Jurkat, Clone E6-1 (cell line): ENCODE measurements at regions not wholly inside any gene's neighbourhood (a gene's known extent, or its start where the extent isn't known, plus 50 kb on each side); places are given as distances from the start of the nearest gene placed in this dataset.

Source experiments
- DNase-seq: peaks from one replicate; pipeline ENCODE4 v3.0.0-alpha.2; 2011; ENCODE audit warnings: low read depth, low spot score
- H3K4me3 ChIP-seq: 2 replicates; pipeline ENCODE4 v1.5.1; 2011; ENCODE audit warnings: mild to moderate bottlenecking, low read length, control low read depth, moderate library complexity

DNA sequence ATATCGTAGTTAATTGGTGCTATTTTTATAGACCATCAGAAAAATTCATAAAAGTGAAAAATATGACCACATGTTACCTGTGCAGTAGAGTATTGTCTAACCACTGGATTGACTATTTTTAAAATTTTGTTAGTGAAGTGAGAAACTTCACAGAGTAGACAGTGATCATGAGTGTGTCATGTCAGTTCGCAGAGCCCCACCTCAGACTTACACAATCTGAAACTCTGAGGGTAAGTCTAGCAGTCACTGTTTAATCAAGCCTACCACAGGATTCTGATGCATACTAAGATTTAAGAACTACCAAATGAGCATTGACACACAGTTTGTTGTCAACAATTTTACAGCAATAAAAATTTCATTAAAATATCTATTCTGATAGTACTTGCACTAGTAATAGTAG is 552.9 kb upstream of the SUCLG2 start:
- no peak for DNase-seq

DNA sequence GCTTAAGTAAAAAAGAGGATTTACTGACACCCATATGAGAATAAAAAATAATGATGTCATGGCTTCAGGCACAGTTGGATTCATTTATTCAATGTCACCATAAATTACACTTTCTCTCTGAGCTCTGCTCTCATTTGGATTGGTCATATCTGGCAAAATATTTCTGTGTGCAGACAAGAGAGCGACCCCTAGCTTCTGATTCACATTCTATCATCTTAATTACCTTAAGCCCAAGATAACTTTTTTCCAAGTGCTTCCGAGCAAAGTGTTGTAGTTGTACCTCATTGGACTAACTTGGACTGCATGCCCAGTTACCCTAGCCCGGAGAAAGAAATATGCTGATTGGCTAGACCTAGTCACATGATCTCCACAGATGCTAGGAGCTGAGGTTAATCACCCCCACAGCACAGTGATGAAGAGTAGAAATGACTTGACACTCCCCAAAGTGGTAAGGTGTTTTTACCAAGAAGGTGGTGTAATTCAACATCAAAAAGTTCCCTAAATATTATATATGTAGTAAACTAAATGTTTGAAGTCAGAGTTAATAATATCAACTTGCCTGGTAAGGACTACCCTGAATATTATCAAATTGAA is 552.2 kb upstream of the SUCLG2 start:
- DNase-seq = peak; percentile 3

More for the DNA sequence above, 552.9 kb upstream of the SUCLG2 start:
- H3K4me3 ChIP-seq = no peak overlapping the region

DNA sequence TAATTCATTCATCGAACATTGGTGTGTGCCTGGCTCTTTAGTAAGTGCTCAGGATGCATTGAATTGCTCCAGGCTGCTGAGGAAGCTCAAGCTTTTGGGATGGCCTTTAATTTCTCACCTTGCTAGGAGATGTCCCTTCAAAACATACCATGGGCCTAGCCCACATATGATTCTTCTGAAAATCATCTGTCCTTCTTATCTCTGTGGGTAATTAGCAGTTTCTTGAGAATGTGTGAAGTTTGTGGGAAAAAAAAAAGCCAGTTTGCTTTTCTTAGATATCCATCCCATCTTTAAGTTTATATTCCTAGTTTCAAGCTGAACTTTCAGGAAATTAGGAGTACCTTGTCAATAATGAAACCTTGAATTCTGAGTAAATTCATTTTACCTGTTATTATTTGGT is 532.3 kb upstream of the SUCLG2 start:
- no peak for DNase-seq
- H3K4me3 ChIP-seq = no peak overlapping the region

More for the DNA sequence above, 552.2 kb upstream of the SUCLG2 start:
- H3K4me3 ChIP-seq = no peak overlapping the region

DNA sequence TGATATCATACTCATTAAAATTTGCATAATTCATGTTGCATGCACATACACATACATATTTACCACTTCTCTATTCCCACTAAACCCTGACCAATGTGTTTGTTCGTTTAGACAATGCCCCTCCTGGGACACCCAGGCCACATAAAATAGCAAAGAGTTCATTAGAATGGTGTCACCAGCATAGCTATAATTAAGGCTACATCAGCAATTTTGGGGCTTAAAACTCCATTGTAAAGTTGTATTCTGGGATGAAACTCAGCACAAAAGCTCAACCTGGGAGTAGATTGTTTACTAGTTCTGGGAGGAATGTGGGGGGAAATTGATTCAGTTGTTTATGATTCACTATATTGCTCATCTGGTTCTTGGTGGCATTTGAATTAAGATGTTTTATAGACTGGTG is 522.2 kb upstream of the SUCLG2 start:
- no peak overlapping the region for H3K4me3 ChIP-seq
- no peak for DNase-seq

DNA sequence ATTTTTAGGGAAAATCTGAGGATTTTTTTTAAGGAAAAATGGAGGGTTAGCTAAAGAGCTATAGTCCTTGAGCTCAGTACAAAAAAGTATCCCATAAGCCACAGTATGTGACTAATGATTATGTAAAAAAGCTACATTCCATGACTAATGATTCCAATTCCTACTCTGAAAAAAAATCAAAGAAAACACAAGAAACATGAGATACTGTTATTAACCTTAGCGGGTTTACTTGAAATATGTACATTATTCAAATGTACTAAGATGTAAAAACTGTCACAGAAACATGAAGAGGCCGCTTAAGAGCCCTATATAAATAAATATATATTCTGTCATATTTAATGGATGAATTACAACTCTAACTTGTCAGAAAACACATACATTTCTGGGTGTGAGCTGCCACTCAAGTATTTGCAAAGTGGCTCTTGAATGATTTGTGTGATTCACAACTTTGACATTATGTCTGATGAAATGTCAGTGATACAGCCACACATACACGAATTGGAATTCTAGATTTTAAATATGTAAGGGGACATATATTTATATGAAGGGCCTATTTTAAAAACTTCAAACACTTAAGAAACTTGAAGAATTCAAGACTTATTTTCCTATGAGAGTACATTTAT is 518.7 kb upstream of the SUCLG2 start:
- DNase-seq = no peak
- H3K4me3 ChIP-seq = no peak overlapping the region

DNA sequence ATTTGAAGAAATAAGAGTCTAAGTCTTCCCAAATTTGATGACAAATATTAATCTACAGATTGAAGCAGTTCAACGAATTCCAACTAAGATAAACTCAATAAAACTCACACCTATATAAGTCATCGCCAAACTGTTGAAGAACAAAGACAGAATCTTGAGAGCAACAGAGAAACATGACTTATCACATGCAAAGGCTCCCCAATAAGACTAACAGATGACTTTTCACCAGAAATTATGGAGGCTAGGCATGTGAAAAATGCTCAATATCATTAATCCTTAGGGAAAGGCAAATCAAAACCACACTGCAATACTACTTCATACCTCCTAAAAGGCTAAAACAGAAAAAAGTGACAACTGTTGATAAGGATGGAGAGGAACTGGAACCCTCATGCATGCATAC is 517.6 kb upstream of the SUCLG2 start:
- H3K4me3 ChIP-seq = no peak overlapping the region
- no peak for DNase-seq

DNA sequence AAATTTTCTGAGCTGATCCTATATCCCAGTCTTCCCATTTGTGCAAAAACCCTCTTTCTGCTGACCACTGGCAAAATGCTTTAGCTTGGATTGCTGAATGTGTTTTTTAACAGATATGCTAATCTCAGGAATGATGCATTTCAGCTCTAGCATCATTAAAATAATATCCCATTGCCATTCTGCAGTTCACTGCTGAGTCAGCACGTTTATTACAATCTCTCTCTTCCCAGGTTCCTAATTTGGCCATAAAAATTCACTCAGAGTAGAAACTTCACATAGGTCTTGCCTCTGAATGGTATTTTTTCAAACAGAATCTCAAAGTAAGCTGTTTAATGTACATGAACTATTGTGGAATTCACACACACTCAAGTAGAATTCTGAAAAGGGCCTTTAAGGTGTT is 509.6 kb upstream of the SUCLG2 start:
- no peak overlapping the region for H3K4me3 ChIP-seq
- DNase-seq = no peak

DNA sequence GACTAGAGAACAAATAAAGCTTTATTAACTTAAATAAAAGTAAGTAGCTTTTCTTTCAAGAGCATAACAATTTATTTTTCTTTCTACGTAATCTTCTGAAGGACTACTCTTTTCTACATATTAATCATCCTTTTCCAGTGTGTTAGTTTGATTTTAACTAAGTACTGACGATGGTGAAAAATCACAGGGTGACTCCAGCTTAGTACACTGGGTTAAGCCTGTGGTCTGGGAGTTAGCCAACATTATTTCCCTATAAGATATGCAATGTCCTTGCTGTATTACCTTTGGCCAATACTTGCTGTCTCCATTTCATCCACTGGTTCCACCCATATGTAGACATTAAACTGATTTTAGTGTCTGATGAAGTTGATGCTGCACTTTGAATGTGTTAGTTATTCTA is 508.6 kb upstream of the SUCLG2 start:
- no peak overlapping the region for H3K4me3 ChIP-seq
- DNase-seq = no peak

DNA sequence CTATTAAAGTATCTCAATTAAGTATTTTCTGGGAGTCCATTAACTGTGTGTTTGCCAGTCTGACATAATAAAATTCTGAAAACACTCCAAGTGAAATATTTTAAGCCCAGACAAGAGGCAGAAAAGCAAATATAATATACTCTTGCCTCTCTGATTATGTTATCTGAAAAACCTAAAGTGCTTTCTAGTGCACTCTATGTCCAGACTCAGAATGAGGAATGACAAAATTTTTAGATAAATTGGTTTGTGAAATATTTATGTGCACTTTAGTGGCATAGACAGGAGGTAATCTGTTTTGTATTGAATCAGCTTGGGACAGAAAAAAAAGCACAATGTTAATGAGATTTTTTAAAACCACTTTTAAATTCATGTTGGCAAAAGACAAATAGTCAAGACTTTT is 508.2 kb upstream of the SUCLG2 start:
- no peak for DNase-seq
- no peak overlapping the region for H3K4me3 ChIP-seq

DNA sequence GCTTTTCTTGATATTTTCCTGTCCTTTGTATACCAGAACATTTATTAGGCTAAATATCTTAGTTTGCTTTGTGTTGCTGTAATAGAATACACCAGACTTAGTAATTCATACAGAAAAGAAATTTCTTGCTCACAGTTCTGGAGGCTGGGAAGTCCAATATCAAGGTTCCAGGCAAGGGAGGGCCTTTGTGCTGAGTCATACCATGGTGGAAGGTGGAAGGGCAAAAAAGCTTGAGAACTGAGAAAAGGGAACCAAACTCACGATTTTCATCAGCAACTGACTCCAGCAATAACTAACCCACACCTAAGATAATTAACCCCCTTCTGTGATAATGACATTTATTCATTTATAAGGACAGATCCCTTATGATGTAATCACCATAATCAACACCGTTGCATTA is 496.9 kb upstream of the SUCLG2 start:
- H3K4me3 ChIP-seq = no peak overlapping the region
- DNase-seq = no peak

DNA sequence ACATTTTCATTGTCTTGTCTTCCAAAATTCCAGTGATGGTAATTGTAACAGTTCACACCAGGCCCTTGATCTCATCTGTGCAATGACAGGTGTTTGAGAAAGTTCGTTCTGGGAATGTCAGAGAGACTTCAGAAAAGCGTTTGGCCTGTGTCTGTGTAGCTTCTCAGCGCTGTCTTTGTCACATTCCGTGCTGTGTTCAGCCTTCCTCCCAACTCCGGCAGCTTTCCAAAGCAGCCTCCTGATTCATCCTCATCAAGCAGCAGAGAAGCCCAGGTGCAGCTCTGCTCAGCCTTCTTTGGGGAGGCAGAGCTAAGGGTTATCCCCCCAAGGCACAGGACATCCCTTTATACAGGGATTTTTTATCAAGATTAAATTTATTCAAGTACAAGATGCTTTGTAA is 494.0 kb upstream of the SUCLG2 start:
- no peak for DNase-seq
- no peak overlapping the region for H3K4me3 ChIP-seq

DNA sequence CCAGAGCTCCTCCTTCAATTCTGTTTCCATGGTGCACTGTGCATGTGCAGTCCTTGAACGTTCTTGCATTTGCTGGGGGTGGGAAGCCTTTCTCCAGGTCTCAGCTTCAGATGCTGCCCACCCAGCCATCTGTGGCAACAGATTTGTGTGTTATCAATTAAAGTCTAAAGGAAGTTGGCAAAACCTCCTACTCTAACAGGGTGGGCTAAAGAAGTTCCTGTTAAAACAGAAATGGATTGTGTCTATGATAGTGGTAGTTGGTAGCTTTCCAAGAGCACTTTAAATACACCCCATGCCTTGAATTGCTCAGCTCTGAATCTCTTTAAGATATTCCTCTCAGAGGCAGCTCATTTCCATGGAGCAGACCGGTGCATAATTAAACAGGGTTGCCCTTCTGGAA is 488.0 kb upstream of the SUCLG2 start:
- no peak for DNase-seq

DNA sequence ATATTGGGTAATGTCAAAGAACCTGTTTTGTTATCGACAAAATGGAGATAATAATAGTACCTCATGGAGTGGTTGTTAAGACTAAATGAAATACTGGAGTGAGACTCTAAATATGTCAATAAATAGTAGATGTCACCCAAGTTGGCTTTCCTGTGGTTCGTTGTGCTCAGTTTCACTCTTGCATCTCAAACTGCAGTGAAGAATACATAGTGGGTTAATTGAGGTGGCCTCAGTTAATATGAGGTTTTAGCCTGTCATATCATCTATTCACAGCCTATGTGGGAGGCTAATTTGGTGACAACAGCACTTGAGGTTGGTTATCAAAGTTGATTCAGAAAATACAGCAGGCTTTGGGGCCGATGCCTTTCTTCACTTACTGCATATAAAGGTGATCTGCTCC is 485.5 kb upstream of the SUCLG2 start:
- no peak for DNase-seq

More for the DNA sequence above, 488.0 kb upstream of the SUCLG2 start:
- no peak overlapping the region for H3K4me3 ChIP-seq

DNA sequence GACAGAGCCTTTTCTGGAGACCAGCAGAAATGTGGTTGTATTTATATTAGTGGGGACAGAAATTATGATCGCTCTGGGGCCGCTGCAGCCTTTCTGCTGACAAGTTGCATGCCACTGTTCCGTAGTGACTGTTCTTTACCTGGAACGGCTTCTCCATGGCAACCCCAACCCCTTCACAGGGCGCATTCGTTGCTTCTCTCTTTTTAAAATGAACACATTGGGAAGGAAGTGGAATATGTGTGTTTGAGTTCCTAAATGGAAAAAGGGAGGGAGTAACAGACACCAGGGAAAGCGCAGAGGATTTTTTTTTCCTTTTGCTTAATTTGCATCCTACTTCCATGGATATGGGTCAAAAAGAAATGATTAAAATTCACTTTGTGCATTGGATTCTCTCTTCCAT is 482.0 kb upstream of the SUCLG2 start:
- no peak overlapping the region for H3K4me3 ChIP-seq
- no peak for DNase-seq

More for the DNA sequence above, 485.5 kb upstream of the SUCLG2 start:
- no peak overlapping the region for H3K4me3 ChIP-seq

DNA sequence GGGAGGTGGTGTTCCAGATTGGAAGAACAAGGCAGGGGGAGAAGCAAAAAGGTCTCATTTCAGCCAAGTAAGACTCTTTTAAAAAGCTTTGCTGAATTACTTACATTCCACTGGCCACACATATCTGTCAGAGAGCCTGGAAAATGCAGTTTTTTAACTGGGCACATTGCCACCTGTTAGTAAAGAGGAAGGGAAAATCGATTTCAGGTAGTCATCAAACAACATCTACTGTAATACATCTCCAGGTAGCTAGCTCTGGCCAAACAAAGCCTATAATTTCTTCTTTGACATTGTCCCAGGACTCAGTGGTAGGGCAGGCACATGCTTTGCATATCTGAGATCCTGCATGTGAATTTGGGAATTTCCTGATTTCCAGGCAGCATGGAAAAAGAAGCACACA is 480.7 kb upstream of the SUCLG2 start:
- no peak overlapping the region for H3K4me3 ChIP-seq
- no peak for DNase-seq

DNA sequence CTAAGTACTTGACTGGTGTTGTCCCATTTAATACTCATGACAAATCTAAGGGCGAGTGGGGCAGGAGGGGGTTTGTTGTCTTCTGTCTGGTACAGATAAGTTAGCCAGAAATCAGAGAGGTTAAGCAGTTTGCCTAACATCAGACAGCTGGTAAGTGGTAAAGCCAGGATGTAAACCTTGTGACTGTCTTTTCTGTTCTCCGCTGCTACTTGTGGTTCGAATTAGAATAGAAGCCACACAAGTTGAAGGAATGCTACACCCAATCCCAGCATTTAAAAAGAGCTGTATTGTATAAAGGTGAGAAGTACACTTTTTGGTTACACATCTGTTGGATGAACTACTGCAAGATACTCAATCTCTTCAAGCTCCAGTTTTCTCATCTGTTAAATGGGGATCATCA is 474.7 kb upstream of the SUCLG2 start:
- no peak overlapping the region for H3K4me3 ChIP-seq
- no peak for DNase-seq

DNA sequence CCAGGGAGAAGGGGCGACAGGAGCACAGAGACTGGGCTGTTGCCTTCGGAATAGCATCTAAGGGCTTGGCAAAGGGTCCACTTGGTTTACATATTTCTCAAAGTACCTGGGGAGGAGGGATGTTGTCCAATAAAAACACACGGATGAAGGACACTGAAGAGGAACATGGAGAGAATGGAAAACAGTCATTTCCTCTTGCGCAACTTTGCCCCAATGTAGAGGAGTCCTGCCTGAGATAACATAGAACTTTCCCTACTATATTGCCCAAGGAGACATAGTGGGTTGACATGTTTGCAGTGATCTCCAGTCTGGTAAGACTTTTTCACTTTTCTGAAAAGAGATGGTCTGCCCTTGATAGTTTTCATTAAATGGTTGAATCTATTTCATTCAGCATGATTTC is 468.8 kb upstream of the SUCLG2 start:
- H3K4me3 ChIP-seq = no peak overlapping the region
- DNase-seq = no peak

DNA sequence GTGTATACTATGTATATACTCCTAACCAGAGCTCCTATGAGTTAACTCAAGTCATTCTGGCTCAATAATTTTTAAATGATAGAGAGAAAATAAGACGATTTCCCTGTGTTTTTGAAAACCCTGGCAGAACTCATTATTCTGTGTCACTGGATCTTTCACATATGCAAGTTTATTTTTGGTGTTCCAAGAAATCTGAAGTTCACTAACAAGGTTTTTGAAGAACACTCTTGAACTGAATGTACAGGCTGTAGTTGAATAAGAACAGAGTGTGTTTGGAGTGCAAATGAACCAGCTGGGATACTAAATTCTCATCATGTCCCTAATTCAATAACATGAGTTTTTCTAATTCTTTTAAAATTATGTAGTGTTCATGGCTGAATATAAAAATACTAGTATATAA is 466.9 kb upstream of the SUCLG2 start:
- H3K4me3 ChIP-seq = no peak overlapping the region
- DNase-seq = no peak

DNA sequence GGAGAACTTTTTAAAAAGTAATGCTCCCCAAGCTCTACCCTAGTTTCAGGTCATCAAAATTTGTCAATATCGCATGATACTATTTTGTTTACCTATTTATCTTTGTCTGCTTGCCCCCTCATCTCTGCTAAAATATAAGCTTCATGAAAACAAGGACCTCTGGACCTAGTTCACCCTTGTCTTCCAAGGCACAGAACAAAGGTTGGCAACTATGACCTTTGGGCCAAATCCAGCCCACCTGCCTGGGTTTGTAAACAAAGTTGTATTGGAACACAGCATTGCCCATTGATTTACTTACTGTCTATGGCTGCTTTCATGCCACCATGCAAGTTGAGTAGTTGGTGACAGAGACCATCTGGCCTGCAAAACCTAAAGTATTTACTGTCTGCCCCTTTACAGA is 462.2 kb upstream of the SUCLG2 start:
- DNase-seq = no peak
- no peak overlapping the region for H3K4me3 ChIP-seq

DNA sequence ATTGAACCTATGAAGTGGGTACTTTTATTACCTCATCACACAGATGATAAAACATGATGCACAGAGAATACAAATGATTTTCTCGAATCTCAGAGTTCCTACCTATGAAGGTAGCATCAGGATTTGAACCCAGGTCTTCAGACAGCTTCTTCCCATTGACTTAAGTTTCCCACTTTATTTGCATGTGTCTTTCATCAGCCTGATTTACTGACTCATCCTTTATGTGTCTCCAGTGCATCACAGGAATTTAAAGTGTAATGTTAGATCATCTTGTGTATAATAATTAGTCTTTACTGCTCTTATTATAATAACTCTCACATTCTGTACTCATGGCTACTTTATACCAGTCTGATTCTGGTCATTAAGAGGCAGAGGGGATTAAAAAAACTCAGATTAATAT is 449.4 kb upstream of the SUCLG2 start:
- DNase-seq = no peak
- no peak overlapping the region for H3K4me3 ChIP-seq

DNA sequence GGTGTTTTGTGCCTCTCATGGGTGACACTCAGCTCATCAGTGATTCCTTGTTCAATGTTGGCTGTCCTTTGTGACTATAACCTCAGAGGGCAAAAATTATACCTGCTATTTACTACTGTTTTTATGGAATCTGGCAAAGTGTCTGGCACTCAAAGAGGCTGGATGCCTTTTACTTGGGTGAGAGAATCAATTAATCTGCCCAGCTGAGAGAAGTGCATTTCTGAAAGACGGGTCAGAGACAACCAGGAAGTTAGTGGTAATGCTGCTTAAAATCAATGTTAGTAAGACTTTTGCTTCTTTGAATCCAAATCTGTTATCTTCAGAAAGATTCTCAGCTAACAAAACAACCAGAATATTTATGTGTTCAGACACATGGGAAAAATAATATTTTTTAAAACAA is 436.2 kb upstream of the SUCLG2 start:
- H3K4me3 ChIP-seq = no peak overlapping the region
- DNase-seq = no peak
